ENCODE measurements at regions not wholly inside any gene's neighbourhood (a gene's known extent, or its start where the extent isn't known, plus 50 kb on each side); places are given as distances from the start of the nearest gene placed in this dataset.

DNA sequence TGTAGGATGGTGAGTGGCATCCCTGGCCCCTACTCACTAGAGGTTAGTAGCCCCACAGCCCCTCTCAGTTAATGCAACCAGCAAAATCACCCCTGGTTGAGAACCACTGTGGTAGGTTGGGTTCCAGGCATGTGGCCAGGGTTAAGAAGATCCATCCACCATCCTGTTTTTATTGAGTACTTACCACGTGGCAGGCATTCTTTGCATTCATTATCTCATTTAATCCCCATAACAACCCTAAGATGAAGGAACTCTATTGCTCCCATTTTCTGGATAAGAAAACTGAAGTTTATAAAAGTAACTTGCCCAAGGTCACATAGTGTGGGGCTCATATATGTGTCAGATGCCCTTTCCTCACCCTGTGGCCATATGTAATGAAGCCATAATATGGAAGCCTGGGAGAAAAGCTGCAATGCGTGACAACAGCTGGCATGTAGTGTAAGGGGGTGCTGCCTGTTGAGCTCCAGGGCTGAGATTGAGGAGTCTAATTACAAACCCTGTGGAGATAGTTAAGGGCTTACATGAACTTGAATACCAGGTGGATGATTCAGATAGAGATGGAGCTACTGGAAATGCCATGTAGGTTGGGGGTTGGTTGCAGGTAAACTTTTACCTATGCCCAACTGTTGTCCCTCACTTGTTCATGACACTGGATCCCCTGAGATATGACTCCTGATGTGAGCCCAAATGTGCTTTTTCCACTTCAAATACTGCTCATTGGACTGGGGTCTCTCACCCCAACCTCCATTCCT is 100.2 kb upstream of the PGRMC2 start:
- no peak for DNase-seq (ENCODE audit: low spot score)

GRCh38 chr4:128386761-128387599 is 99.4 kb upstream of the PGRMC2 start:
- DNase-seq (ENCODE audit: low spot score): peak; percentile 78

- DNase-seq (ENCODE audit: low spot score): peak; percentile 12
Measured at GRCh38 chr4:128385683-128386304, 98.2 kb upstream of the PGRMC2 start.

GRCh38 chr4:128384765-128385598 is 97.4 kb upstream of the PGRMC2 start:
- DNase-seq (ENCODE audit: low spot score): no peak

GRCh38 chr4:128384091-128384520 is 96.5 kb upstream of the PGRMC2 start:
- DNase-seq (ENCODE audit: low spot score): peak; percentile 31

DNA sequence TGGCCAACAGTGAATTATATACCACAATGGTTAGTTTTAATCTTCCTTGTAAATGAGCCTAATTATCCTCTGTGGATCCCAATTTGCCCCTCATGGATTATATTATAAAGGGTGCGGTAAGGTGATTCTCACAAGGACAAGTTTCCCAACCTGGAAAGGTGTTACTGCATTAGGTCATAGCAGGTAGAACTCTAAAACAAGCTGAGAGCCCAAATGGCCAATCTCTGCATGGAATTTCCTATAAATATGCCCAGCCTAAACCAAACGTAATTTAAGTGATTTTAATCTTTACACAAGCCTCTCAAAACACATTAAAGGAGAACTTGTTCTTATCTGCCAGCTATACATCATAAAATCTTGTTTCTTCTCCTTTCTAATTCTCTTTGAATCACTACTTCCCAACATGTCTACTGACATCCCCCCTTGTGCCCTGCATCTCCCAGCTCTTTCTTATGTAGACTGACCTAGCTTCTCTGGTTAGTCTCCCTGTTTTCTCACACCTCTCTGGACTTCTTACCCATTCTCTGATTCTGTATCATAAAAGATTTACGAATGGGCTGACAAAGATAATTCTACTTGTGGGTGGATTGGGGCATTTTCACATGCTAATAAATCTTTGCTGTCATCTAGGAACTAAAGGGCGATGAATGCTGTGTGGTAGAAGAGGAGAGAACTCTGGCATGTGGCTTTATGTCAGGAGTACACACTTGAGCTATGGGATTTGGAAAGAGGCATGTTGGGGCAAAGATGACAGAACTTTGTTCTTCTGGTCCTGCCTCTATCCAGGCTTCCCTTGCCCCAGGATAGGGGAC is 94.3 kb upstream of the PGRMC2 start:
- no peak for DNase-seq (ENCODE audit: low spot score)

- no peak for DNase-seq (ENCODE audit: low spot score)
Measured at GRCh38 chr4:128380306-128380705, 92.7 kb upstream of the PGRMC2 start.

- DNase-seq (ENCODE audit: low spot score): peak; percentile 22
Measured at GRCh38 chr4:128379860-128380259, 92.2 kb upstream of the PGRMC2 start.

- no peak for DNase-seq (ENCODE audit: low spot score)
Measured at GRCh38 chr4:128378668-128379067, 91.1 kb upstream of the PGRMC2 start.

DNA sequence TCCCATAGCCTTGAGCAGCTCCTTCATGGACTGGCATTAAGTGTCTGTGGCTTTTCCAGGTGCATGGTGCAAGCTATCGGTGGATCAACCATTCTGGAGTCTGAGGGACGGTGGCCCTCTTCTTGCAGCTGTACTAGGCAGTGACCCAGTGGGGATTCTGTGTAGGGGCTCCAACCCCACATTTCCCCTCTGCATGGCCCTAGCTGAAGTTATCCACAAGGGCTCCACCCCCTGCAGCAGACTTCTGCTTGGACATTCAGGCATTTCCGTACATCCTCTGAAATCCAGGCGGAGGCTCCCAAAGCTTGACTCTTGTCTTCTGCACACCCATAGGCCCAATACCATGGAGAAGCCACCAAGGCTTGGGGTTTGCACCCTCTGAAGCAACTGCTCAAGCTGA is 89.3 kb upstream of the PGRMC2 start:
- DNase-seq (ENCODE audit: low spot score): no peak

- no peak for DNase-seq (ENCODE audit: low spot score)
Measured at GRCh38 chr4:128376303-128376702, 88.7 kb upstream of the PGRMC2 start.

GRCh38 chr4:128373628-128374027 is 86.0 kb upstream of the PGRMC2 start:
- DNase-seq (ENCODE audit: low spot score): no peak

DNA sequence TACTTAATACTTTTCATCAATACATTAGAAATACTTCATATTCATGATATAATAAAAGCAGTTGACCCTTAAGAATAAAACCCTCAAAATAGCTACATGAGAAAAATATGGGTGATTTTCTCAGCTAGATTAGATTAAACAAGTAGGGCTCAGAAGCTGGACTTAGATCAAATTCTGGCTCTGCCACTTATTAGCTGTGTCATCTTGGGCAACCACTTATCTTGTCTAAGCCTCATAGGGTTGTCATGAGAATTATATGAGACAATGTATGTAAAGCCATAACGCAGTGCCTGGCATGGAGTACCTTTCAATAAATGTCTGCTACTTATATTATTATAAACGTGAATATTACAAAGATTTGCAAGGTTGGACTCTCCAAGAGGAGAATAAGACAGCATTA is 84.3 kb upstream of the PGRMC2 start:
- no peak for DNase-seq (ENCODE audit: low spot score)

DNA sequence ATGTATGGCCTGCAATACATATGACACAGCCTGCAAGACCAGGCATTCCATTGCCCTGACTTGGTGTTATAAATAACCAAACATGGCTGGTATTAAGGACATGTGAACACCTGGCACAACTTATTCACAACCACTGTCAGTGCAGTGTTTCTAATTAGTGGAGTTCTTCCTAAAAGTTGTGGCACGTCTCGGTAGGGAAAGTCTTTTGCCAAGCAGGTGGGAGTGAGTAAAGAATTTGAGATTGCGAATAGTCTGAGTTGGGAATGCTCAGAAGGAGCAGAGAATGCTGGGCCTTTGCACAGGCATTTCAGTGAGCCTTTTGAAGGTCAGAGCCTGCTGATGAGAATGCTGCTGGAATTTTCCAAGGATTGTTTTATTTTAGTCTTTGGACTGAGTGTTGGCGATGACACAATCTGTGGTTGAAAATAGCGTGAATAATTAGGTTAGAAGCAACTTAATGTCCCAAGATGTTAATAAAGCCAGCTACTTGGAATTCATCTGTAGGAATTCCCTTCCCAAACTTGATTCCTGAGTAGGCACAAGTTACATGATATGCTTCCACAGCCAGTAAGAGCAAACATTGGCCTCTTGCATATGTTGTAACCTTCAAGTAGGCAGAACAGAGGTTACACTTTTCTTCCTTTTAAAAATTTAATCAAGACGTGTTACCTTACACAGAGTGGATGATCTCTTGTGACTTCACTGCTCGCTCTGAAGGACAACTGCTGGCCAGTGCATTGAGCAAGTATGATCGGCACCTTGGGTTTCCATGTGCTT is 83.6 kb upstream of the PGRMC2 start:
- no peak for DNase-seq (ENCODE audit: low spot score)

- no peak for DNase-seq (ENCODE audit: low spot score)
Measured at GRCh38 chr4:128366212-128366611, 78.6 kb upstream of the PGRMC2 start.

GRCh38 chr4:128364565-128364964 is 77.0 kb upstream of the PGRMC2 start:
- DNase-seq (ENCODE audit: low spot score): no peak

- DNase-seq (ENCODE audit: low spot score): no peak
Measured at GRCh38 chr4:128363966-128364365, 76.4 kb upstream of the PGRMC2 start.

DNA sequence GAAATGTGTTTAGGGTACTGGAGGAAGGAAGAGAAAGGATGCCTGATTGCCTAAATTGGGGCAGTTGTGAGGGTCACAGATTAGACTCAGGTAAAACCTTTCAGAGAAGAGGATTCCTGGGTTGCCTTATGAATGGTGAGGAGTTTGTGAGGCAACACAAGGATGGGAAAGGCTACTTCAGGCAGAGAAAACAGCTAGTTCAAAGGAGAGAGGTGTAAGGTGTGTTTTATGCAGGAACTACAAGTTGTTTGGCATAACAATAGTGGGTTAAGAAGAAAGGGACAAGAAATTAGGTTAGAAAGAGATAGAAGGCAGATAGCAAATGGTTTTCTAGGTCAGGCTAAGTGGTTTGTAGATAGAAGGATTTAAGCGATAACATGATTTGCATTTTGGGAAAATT is 75.1 kb upstream of the PGRMC2 start:
- DNase-seq (ENCODE audit: low spot score): no peak

DNA sequence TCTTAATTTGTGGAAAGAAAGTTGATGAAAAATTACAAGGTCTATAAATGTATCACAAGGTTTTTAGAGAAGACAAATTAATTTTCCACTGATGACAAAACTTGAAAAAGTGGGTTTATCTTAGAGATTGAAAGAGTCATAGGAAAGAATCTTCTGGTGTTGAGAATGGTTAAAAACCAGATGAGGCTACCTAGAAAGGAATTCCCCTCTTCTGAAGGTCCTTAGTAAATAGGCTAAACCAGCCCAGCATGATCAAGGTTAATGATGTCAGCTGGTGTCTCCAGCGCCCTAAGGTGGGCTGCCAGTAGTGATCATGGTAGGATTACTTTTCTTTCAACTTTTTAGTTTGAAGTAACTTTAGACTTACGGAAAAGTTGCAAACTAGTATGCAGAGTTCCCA is 71.8 kb upstream of the PGRMC2 start:
- no peak for DNase-seq (ENCODE audit: low spot score)

GRCh38 chr4:128358913-128359279 is 71.3 kb upstream of the PGRMC2 start:
- no peak for DNase-seq (ENCODE audit: low spot score)
